Tibial nerve (tissue), 4 donors: ENCODE measurements at regions not wholly inside any gene's neighbourhood (a gene's known extent, or its start where the extent isn't known, plus 50 kb on each side); places are given as distances from the start of the nearest gene placed in this dataset.

ENCODE experiments used
- DNase-seq, 2 donors: peaks; one replicate each; pipeline ENCODE4 v3.0.0-alpha.2; 2019; ENCODE audit warnings: low spot score in 2 of 2
- H3K27ac ChIP-seq, 4 donors: fragments of 200-600 bp; sonication (generic) in 3 of 4; one replicate each; pipeline ENCODE4 v1.5.1; 2017 to 2019; ENCODE audit warnings: mild to moderate bottlenecking in 1 of 4
- H3K27me3 ChIP-seq, 2 donors: fragments of 200-600 bp; sonication (generic) in 1 of 2; one replicate each; pipeline versions ENCODE4 v1.5.1 to v1.6.0; 2017 to 2019
- H3K36me3 ChIP-seq, 3 donors: fragments of 200-600 bp; sonication (generic); one replicate each; pipeline ENCODE4 v1.5.1; 2018 to 2019
- H3K4me1 ChIP-seq, 4 donors: fragments of 200-600 bp; sonication (generic) in 3 of 4; one replicate each; pipeline ENCODE4 v1.5.1; 2017 to 2019
- H3K4me3 ChIP-seq, 4 donors: fragments of 200-600 bp; sonication (generic) in 3 of 4; one replicate each; pipeline ENCODE4 v1.5.1; 2017 to 2019; ENCODE audit warnings: mild to moderate bottlenecking in 1 of 4, moderate library complexity in 1 of 4
- H3K9me3 ChIP-seq, 4 donors: fragments of 200-600 bp; sonication (generic) in 3 of 4; one replicate each; pipeline ENCODE4 v1.5.1; 2017 to 2019
- CTCF ChIP-seq, 5 experiments: fragments of 200-600 bp in 3 of 5; fragments of 450-650 bp in 2 of 5; sonication (generic) in 3 of 5; IDR thresholded peaks; one replicate each; pipeline ENCODE4 v1.5.1; 2016 to 2019; ENCODE audit warnings: antibody characterized with exemption in 5 of 5, mild to moderate bottlenecking in 3 of 5, moderate library complexity in 2 of 5
- EP300 ChIP-seq, 2 donors: sonication (generic); formaldehyde crosslinking; IDR thresholded peaks; one replicate each; pipeline ENCODE4 v1.6.1; 2017; ENCODE audit warnings: antibody characterized with exemption in 2 of 2, mild to moderate bottlenecking in 1 of 2
- POLR2A ChIP-seq, 2 donors: fragments of 450-650 bp; IDR thresholded peaks; one replicate each; pipeline ENCODE4 v1.6.1; 2017; ENCODE audit warnings: antibody characterized with exemption in 2 of 2, mild to moderate bottlenecking in 2 of 2, moderate library complexity in 2 of 2
- WGBS, 2 donors: methylation state at CpG; one replicate each; pipeline ENCODE4 v1.1.5; 2018; 5-methylcytosine and 5-hydroxymethylcytosine counted together

- no peaks in the 10 kb centered on the region for H3K27me3 ChIP-seq
- no peaks in the 10 kb centered on the region for H3K4me1 ChIP-seq
- H3K27ac ChIP-seq, result peak overlapping the region in 1 of 4 donors; percentile 5
- no peak for DNase-seq
- no peaks in the 10 kb centered on the region for H3K36me3 ChIP-seq
- WGBS, 2 donors, result 19 to 26% methylated on average over 1 of the region's 1 CpG
- no peak overlapping the region for H3K4me3 ChIP-seq
- H3K9me3 ChIP-seq, result no peaks in the 10 kb centered on the region
- no peak for TF ChIP-seq CTCF (IDR thresholded peaks at IDR 0.05)
- TF ChIP-seq EP300 (IDR thresholded peaks at IDR 0.05), result no peak
- no peak for TF ChIP-seq POLR2A (IDR thresholded peaks at IDR 0.05)
These were observed 444.2 kb downstream of the ACTL7B start for GRCh38 chr9:108411632-108412031.

GRCh38 chr9:108410161-108410560, 445.6 kb downstream of the ACTL7B start:
- Histone ChIP-seq H3K27ac (no peak overlapping the region), H3K4me3 (no peak overlapping the region), H3K27me3 (no peaks in the 10 kb centered on the region), H3K9me3 (no peaks in the 10 kb centered on the region), H3K4me1 (no peaks in the 10 kb centered on the region), H3K36me3 (no peaks in the 10 kb centered on the region)
- DNase-seq, result no peak
- TF ChIP-seq EP300 (IDR thresholded peaks at IDR 0.05) (no peak), CTCF (IDR thresholded peaks at IDR 0.05) (peak in 3 of 5 experiments; percentile 28 to 34 (median 30))
- WGBS, 2 donors, result 43 to 52% methylated on average over 1 of the region's 1 CpG

GRCh38 chr9:108400297-108400696, 455.5 kb downstream of the ACTL7B start:
- no peak overlapping the region for H3K27ac ChIP-seq
- H3K27me3 ChIP-seq, result no peaks in the 10 kb centered on the region
- H3K4me3 ChIP-seq, result no peak overlapping the region
- TF ChIP-seq POLR2A (IDR thresholded peaks at IDR 0.05), result no peak
- no peak for TF ChIP-seq CTCF (IDR thresholded peaks at IDR 0.05)
- TF ChIP-seq EP300 (IDR thresholded peaks at IDR 0.05), result no peak
- H3K9me3 ChIP-seq, result no peaks in the 10 kb centered on the region
- no peaks in the 10 kb centered on the region for H3K4me1 ChIP-seq
- DNase-seq, result no peak
- no peaks in the 10 kb centered on the region for H3K36me3 ChIP-seq

- H3K27ac ChIP-seq, result no peak overlapping the region
- no peaks in the 10 kb centered on the region for H3K27me3 ChIP-seq
- no peaks in the 10 kb centered on the region for H3K4me1 ChIP-seq
- TF ChIP-seq CTCF (IDR thresholded peaks at IDR 0.05) (no peak), EP300 (IDR thresholded peaks at IDR 0.05) (no peak), POLR2A (IDR thresholded peaks at IDR 0.05) (no peak)
- no peaks in the 10 kb centered on the region for H3K36me3 ChIP-seq
- no peak for DNase-seq
- H3K9me3 ChIP-seq, result no peaks in the 10 kb centered on the region
- no peak overlapping the region for H3K4me3 ChIP-seq
- WGBS, 2 donors, result 94 to 98% methylated on average over 2 of the region's 2 CpGs
These were observed 455.9 kb downstream of the ACTL7B start for GRCh38 chr9:108399851-108400250.

- H3K27me3 ChIP-seq, result no peaks in the 10 kb centered on the region
- H3K36me3 ChIP-seq, result no peaks in the 10 kb centered on the region
- no peaks in the 10 kb centered on the region for H3K9me3 ChIP-seq
- H3K4me1 ChIP-seq, result no peaks in the 10 kb centered on the region
- no peak overlapping the region for H3K27ac ChIP-seq
- no peak for DNase-seq
- H3K4me3 ChIP-seq, result no peak overlapping the region
- no peak for TF ChIP-seq CTCF (IDR thresholded peaks at IDR 0.05)
- TF ChIP-seq EP300 (IDR thresholded peaks at IDR 0.05), result no peak
These were observed 458.5 kb downstream of the ACTL7B start for GRCh38 chr9:108397286-108397685.
